ENCODE measurements at regions not wholly inside any gene's neighbourhood (a gene's known extent, or its start where the extent isn't known, plus 50 kb on each side); places are given as distances from the start of the nearest gene placed in this dataset.
A peak's percentile ranks its signal among the peaks of the same experiment; 100 is the strongest.
"Not testable (repeated sequence)": the region's sequence is repeated elsewhere in the genome, so short reads cannot be mapped to it uniquely, and the experiment has no call there.

GRCh38 chr2:57479981-57480380 is 566.6 kb upstream of the VRK2 start:
- TF ChIP-seq, protein P1, sequence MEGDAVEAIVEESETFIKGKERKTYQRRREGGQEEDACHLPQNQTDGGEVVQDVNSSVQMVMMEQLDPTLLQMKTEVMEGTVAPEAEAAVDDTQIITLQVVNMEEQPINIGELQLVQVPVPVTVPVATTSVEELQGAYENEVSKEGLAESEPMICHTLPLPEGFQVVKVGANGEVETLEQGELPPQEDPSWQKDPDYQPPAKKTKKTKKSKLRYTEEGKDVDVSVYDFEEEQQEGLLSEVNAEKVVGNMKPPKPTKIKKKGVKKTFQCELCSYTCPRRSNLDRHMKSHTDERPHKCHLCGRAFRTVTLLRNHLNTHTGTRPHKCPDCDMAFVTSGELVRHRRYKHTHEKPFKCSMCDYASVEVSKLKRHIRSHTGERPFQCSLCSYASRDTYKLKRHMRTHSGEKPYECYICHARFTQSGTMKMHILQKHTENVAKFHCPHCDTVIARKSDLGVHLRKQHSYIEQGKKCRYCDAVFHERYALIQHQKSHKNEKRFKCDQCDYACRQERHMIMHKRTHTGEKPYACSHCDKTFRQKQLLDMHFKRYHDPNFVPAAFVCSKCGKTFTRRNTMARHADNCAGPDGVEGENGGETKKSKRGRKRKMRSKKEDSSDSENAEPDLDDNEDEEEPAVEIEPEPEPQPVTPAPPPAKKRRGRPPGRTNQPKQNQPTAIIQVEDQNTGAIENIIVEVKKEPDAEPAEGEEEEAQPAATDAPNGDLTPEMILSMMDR (IDR thresholded peaks at IDR 0.05; ENCODE audit: low read depth, low read length): no peak
- no peak for DNase-seq (ENCODE audit: extremely low read depth, low read depth)

DNA sequence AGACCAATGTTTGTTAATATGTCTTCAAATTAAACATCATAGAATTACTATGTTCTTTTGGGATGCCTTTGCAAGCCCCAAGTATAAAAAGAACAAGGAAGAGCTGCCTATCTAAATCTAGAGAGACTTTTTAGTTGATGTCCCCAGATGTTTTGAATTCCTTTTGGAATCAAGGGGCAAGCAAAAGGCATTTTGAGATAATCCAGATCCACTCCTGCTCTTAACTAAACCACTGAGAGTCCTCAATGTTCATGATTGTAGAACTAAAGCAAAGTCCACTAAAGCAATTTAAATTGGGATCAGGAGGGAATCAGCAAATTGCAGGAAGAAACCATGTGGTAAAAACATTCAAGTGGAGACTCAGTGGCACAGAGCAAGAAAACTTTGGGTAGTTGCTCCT is 558.5 kb upstream of the VRK2 start:
- TF ChIP-seq, protein P1 (IDR thresholded peaks at IDR 0.05; ENCODE audit: low read depth, low read length): no peak
- DNase-seq (ENCODE audit: extremely low read depth, low read depth): no peak

- DNase-seq (ENCODE audit: extremely low read depth, low read depth): no peak
- TF ChIP-seq, protein P1 (IDR thresholded peaks at IDR 0.05; ENCODE audit: low read depth, low read length): no peak
Measured at GRCh38 chr2:57490741-57491140, 555.9 kb upstream of the VRK2 start.

DNA sequence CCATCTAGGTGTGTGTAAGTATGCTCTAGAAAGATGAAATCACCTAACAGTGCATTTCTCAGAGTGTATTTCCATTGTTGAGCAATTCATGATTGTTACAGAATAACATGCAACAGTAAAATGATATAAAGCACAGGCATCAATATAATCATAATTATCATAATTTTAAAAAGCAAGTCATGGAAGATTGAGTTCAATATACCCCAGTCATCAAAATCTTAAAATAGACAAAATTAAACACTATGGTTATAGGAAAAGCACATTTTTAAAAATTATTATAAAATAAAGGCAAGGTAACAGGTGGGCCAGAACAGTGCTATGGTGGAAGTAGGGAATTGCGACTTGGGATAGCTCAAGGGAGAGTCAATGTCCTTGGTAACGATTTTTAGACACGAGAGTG is 555.4 kb upstream of the VRK2 start:
- TF ChIP-seq, protein P1 (IDR thresholded peaks at IDR 0.05; ENCODE audit: low read depth, low read length): no peak
- no peak for DNase-seq (ENCODE audit: extremely low read depth, low read depth)

DNA sequence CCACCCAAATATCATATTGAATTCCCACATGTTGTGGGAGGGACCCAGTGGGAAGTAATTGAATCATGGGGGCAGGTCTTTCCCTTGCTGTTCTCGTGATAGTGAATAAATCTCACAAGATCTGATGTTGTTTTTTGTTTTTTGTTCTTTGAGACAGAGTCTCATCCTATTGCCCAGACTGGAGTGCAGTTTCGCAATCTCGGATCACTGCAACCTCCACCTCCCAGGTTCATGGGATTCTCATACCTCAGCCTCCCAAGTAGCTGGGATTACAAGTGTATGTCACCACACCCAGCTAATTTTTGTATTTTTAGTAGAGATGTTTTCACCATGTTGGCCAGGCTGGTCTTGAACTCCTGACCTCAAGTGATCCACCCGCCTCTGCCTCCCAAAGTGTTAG is 552.6 kb upstream of the VRK2 start:
- DNase-seq (ENCODE audit: extremely low read depth, low read depth): not testable (repeated sequence)

DNA sequence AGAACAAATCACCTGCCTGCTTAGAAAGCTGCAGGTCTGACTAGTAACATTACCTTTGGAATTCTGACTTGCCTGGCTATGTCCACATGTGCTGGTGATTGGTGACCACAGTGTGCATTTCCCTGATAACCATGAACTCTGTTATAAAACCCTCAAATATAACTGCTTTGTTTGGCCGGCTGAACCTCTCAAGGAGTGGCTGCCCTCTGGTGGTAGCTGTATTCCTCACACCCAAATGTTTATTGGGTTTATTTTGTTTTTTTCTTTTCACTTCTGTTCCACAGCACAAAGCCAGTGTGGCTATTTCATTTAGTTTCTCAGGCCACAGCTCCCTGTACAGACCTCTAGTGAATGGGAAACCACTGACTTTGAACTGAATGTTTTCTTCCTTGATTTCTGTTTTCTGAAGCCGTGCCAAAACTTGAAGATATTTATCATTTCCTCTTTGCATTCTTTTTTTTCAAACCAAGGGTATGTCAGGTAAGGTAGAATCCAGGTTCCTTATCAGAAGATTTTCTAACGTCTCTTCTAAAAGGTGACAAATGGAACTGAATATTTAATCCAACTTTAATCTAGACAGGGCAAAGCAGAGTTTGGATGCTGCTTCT is 549.0 kb upstream of the VRK2 start:
- TF ChIP-seq, protein P1 (IDR thresholded peaks at IDR 0.05; ENCODE audit: low read depth, low read length): peak; percentile 76
- peak; percentile 7 for DNase-seq (ENCODE audit: extremely low read depth, low read depth)

DNA sequence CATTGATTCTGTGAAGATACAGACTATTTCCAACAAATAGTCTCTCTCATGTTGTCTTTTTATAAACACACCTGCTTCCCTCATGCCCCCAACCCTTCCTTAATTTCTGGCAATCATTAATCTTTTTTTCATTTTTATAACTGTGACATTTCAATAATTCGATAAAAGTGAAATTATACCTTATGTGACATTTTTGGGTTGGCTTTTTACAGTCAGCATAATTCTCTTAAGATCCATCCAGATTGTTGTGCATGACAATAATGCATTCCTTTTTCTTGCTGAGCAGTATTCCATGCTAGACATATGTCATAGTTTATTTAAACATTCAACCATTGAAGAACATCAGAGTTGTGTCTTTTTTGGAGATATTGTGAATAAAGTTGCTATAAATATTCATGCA is 541.8 kb upstream of the VRK2 start:
- TF ChIP-seq, protein P1 (IDR thresholded peaks at IDR 0.05; ENCODE audit: low read depth, low read length): no peak
- no peak for DNase-seq (ENCODE audit: extremely low read depth, low read depth)

DNA sequence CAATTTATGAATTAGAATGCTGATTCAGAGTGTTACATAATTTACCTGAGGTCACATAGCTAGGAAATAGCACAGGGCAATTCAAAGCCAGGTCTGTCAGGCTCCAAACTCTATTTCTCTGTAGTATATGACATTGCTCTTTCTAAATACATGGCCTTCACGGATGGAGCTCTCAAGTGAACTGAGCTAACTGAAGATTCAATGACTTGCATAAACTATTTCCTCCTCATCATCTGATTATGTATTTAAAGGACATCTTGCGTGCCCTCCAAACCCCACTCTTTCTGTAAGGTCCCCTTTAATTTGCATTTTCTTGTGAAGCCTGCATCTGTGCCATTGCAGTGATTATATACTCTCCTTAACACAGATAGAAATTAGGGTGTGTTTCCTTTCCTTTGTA is 537.4 kb upstream of the VRK2 start:
- no peak for DNase-seq (ENCODE audit: extremely low read depth, low read depth)
- TF ChIP-seq, protein P1 (IDR thresholded peaks at IDR 0.05; ENCODE audit: low read depth, low read length): no peak

Measured in AG09319 (cell line).